Mucosa of gallbladder (tissue), 1 donor: ENCODE measurements at regions not wholly inside any gene's neighbourhood (a gene's known extent, or its start where the extent isn't known, plus 50 kb on each side); places are given as distances from the start of the nearest gene placed in this dataset.
A peak's percentile ranks its signal among the peaks of the same experiment; 100 is the strongest.

Experiments
- DNase-seq: peaks from one replicate; pipeline ENCODE4 v3.0.0-alpha.2; 2020; ENCODE audit warnings: low spot score
- donor health status: DM: no; HTN: no; CAD: no.

- DNase-seq, result no peak
Measured at GRCh38 chr6:16852671-16853070, 91.4 kb upstream of the ATXN1 start.

GRCh38 chr6:16851758-16852157, 90.5 kb upstream of the ATXN1 start:
- no peak for DNase-seq

GRCh38 chr6:16851044-16851540, 89.8 kb upstream of the ATXN1 start:
- no peak for DNase-seq

DNA sequence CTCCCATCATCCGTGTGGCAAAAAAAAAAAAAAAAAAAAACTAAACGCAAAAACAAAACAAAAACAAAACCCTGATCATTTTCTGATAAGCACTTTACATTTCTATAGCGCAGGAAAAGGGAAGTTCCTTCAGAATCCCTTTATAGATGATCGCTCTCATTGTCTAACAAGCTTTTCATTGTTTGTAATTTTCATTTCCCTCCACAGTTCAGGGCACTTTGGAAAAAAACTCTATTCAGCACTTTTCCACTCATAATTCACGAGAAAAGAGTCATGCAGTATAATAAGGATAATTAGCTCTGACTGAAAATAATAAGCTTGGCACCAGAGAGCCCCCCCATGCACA, 89.4 kb upstream of the ATXN1 start:
- DNase-seq, result no peak

- DNase-seq, result no peak
Measured at GRCh38 chr6:16849988-16850680, 88.9 kb upstream of the ATXN1 start.

DNA sequence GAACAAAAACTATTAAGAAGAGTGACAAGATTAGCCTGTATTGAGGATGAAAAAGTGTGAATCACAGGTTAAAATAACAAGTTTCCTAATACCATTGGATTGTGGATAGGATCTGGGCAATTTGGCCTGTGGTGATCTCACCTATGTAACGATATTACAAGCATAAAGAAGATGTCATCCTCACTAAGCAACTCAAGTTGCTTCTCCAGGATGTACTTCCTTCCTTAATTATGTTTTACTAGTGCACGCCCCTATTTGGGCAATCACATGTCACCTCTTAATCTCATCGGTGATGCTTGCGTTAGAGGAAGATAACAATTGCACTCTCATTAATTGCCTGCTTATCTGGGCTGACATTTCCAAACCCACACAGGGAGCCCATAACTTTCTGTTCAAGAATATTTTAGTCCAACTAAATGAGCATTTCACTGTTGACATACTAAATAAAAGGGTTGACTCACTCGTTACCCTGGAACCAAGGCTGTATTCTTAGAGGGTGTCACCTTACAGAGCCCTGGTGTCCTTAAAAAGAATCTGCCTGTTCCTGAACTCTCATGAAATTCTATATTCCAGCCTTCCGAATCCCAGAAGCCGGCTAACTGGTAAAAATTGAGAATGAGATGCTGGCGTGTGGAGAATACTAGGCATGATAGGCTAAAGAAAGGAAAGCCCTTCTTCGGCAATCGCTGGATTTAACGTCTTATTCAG, 88.2 kb upstream of the ATXN1 start:
- DNase-seq, result no peak

DNA sequence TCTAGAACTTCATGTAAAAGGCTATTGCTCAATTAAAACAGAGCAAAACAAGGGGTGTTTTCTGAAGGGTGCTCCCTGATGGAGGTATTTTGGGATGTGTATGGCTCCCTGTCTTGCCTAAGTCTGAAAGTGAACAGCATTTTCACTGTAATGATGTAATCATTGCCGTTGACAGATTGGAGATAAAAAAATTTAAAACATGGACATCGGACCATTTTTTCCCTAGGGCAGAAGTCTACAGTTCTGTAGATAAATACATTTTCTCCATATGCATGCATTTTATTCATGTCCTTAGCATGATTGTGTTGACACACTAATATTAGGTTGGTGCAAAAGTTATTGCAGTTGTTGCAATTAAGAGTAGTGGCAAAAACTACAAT, 85.1 kb upstream of the ATXN1 start:
- no peak for DNase-seq

- DNase-seq, result no peak
Measured at GRCh38 chr6:16844183-16844582, 82.9 kb upstream of the ATXN1 start.

GRCh38 chr6:16842676-16843075, 81.4 kb upstream of the ATXN1 start:
- DNase-seq, result no peak

DNA sequence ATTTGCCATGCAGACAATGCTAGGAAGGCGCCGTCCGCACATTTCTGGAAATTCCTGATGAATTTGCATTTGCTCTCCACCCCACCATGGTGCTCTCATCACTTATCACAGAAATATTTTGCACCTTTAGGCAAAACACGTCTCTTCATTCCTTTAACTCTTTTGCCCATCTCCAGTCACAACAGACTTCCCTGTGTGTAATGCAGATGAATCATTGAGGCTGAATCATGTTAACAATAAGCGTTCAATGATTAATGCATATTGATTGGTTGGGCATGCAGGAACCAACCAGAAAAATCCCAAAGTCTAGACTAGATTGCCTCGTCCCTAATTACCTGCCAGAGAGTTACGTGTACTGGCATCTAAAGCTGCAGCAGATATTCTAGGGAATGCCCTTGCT, 80.0 kb upstream of the ATXN1 start:
- peak; percentile 50 for DNase-seq

GRCh38 chr6:16840725-16841124, 79.5 kb upstream of the ATXN1 start:
- DNase-seq, result no peak

DNA sequence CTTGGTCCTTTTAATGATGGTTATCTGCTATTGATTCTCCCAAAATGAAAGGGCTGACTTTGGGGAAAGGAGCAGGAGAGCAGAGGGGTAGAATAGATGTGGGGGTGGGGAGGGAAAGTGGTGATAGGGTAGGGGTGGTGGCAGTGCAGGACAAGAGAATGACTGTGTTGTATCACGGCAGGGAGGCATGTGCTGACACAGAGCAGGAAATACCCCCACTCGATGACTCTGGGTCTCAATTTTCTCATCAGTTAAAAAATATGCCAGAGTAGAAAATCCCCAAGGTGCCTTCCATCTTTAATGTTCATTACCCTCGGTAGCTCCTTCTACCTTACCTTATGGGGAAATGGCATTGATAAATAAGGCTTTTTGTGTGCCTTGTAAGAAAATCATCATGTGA, 79.0 kb upstream of the ATXN1 start:
- no peak for DNase-seq

- no peak for DNase-seq
Measured at GRCh38 chr6:16839631-16840179, 78.4 kb upstream of the ATXN1 start.

DNA sequence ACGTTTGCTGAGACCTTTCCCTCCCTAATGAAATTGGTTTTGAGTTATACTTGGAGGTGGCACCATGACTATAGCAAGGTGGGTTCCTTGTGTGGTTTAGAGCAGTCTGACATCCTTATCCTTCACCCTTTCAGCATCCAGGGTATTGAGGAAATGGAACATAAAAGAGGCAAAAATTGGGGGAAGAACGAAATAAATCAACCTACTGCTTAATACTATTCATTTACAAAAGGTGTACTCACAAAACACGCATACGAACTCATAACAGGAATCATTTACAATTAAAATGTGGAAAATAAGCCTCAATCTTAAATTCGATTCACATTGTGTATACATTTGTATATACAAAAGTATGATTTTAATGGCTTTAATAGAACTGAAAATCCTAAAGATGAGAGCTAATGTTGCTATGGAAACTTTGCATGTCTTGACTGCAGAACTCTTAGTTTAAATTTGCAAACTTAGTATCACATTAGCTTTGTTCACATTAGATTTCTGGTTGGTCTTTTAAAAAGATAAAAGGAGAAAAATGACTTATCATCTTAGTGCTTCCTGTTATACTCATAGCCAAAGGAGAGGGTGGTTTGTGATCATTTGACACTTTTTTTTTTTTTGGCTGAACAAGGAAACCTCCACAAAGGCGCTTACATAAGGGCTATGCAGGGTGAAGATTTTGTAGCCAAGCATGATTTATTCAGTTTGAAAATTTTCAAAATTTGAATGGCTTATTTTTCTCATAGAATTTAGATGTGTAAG, 76.1 kb upstream of the ATXN1 start:
- no peak for DNase-seq

GRCh38 chr6:16836144-16836981, 75.1 kb upstream of the ATXN1 start:
- DNase-seq, result no peak

DNA sequence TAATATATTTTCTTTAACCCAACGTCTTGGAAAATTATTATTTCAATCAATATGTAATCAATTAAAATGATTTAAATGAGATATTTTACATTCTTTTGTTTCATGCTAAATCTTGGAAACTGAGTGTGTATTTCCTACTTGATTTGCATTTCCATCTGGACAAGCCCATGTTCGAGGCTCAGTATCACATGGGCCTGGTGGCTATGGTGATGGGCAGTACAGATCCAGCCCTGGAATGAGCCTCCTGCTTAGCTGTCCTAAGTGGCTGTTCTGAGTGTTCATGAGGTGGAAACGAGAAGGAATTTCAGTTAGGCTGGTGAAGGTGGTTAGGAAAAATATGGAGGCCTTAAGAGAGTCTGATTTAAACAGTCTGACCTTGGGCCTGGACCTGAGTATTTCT, 73.0 kb upstream of the ATXN1 start:
- DNase-seq, result no peak

DNA sequence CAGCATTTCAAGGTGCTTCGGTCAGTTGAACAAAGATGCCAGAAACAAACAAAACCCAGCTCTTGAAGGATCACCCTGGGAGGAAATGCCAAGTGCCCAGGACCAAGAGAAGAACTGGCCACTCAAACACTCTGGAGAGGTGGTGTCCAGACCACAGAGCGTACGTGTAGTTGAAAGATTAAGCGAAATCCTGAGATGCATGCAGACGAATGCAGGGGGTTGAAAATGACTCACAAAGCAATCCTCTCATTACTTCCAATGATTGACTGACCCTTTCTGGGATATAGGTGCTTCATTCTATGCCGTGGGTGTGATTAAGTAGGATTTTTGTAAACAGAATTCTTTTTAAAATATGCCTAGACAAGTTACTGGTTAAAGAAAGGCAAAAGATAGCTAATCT, 71.5 kb upstream of the ATXN1 start:
- no peak for DNase-seq

DNA sequence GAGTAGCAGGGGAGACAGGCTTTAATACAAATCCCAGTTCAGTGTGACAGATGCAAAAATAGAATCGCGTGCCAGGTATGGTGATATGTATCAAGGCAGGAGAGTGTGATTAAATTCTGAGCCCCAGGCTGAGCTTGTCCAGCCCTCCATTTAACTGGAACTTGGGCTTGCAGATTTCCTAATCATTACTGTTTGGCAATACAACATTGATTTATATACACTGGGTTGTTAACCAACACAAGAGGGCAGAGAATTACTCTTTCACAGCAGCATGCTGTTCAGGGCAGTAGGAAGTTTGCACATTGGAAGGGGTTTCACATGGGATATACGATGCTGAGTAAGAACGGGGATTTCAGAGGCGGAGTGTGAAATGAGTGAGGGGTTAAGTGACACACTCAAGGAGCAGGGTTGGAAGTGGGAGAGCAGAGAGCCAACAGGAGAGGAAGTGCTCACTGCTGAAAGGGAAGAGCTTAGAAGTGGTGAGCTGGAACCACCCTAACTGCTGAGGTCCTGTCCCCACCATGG, 70.8 kb upstream of the ATXN1 start:
- no peak for DNase-seq

DNA sequence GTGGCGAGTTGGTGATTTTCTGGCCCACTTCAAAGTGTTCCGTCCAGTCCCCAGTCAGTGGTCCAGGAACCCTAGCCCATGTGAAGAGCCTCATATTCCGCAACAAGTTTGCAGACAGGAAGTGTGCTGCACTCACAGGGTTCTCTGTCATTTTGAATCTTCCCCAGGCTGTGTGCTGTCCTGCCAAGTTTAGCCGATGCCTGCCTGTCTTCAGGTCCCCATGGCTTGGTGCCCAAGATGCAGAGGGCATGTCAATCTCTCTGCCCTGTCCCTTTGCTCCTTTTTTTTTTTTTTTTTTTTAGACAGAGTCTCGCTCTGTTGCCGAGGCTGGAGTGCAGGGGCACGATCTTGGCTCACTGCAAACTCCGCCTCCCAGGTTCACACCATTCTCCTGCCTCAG, 69.9 kb upstream of the ATXN1 start:
- no peak for DNase-seq

GRCh38 chr6:16828058-16828457, 66.8 kb upstream of the ATXN1 start:
- DNase-seq, result no peak

DNA sequence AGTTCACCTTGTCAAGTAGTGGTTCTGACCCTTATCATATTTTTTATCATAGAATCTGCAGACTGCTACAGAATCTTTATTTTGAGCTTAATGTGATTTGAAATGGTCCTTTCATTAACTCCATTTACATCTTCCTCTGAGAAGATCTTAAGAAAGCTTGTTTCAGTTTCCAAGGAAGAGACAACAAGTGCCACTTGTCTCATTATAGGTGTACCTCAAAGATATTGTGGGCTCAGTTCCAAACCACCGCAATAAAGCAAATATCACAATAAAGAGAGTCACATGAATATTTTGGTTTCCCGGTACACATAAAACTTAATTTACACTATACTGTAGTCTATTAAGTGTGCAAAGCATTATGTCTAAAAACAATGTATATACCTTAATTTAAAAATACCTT, 66.4 kb upstream of the ATXN1 start:
- no peak for DNase-seq

- DNase-seq, result no peak
Measured at GRCh38 chr6:16825784-16826183, 64.5 kb upstream of the ATXN1 start.
